Posterior cingulate gyrus (tissue), 11 donors: ENCODE measurements at regions not wholly inside any gene's neighbourhood (a gene's known extent, or its start where the extent isn't known, plus 50 kb on each side); places are given as distances from the start of the nearest gene placed in this dataset.
A peak's percentile ranks its signal among the peaks of the same experiment; 100 is the strongest.
"Not testable (repeated sequence)": the region's sequence is repeated elsewhere in the genome, so short reads cannot be mapped to it uniquely, and the experiment has no call there.

Source experiments
- DNase-seq, 10 donors: peaks; one replicate each; pipeline versions ENCODE4 v3.0.0 to v3.0.0-alpha.2; 2020 to 2021; ENCODE audit warnings: mixed read lengths in 3 of 10
- intact Hi-C: fragments of 100-400 bp; cut with DNase I; formaldehyde crosslinking; loops from one replicate; pipeline ENCODE4 v1.15.1; 2023

DNA sequence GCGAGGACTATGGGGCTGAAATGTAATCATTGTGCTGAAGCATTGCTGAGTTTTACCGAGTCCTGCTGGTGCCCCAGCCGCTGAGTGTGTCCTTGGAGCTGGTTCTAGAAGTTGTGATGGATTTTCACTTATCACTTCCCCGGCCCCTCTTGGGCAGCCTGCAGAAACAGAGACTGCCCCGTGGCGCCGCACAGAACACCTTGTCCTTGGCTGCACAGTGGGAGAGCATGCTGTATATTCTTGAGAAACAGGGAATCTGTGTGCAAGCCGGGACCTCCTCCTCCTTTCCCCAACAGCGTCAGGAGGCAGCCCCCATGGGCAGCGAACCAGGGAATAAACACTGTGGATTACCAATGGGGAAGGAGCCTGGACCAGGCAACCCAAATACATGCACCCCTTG is 90.6 kb upstream of the RUFY1 start:
- intact Hi-C loops = no loop called here
- DNase-seq = no peak

DNA sequence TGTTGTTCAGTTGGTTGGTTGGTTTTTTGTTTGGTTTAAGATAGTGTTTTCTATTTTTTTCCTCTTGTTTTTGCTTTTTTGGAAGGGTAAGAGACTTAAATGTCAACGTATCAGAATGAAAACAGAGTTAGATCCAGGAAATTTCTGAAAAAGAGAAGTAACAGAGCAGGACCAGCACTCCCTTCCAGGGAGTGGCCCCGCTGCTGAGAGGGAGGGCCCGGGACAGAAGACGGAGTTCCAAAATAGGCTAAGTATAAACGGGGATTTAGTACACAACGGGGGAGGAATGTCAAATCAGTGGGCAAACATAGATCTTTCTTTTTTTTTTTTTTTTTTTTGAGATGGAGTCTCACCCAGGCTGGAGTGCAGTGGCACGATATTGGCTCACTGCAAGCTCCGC is 92.7 kb upstream of the RUFY1 start:
- no peak for DNase-seq
- intact Hi-C loops = no loop called here

DNA sequence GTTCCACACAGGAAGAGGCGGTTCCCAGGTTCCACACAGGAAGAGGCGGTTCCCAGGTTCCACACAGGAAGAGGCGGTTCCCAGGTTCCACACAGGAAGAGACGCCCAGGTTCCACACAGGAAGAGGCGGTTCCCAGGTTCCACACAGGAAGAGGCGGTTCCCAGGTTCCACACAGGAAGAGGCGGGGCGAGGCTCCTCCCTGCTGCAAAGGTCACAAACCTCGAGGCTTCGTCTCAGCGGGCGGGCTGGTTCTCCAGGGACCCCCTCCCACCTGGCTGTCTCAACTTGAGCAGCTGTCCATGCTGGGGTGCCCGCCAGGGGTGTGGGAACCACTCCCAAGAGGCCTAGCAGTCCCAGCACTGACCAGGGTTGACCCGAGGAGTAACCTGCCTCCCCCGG is 94.3 kb upstream of the RUFY1 start:
- intact Hi-C loops, DNase-seq: not testable (repeated sequence)

DNA sequence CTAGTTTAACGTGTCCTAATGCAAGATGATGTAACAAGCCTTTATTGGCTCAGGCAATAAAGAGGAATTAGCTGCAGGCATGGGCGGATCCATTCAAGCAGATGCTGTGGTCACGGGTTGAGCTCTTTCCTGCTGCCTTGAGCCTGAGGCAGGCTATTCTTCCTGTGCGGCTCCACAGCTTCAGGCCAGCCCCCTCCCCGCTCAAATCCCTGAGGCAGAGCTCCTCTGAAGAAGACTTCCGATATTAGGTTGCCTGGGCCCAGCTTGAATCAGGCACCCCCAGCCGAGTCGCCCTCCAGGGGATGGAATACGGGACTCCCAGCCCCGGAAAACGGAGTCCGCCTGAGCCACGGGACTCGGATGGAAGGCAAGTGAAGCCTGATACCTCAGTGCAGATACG is 95.0 kb upstream of the RUFY1 start:
- intact Hi-C loops = no loop called here
- DNase-seq = no peak

DNA sequence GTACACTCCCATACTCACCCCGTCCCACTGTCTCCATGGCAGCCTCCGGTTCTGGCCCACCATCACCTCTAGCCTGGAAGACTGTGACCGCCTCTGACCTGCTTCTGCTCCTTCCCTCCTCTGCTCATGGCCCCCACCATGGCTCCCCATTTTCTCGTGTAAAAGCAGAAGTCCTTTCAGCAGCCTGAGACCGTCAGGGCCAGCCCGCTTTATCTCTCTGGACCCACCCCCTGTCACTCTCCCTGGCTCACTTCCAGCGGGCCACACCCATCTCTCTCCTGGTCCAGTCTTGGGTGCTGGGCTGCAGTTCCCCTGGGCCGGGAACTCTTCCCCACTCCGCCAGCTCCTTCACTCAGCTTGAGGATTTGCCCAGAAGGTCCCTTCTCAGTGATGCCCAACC is 96.0 kb upstream of the RUFY1 start:
- DNase-seq = no peak
- intact Hi-C loops = no loop called here

DNA sequence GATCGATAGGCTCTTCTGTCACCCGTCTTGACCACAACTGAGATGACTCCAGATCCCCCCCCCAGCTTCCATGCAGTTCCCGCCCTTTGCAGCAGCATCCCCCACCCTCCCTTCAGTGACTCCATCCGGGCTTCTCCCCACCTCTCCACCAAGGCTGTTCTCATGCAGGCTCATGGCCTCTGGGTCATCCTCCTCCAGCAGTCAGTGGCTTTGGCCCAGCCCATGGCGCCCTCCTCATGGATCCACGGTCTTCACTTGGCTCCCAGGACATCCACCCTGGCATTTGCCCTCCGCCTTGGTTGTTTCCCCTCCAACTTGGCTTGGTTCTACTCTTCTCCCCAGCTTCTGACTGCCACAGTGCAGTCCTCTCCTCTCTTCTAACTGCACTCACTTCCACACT is 96.7 kb upstream of the RUFY1 start:
- DNase-seq = no peak
- intact Hi-C loops = no loop called here

DNA sequence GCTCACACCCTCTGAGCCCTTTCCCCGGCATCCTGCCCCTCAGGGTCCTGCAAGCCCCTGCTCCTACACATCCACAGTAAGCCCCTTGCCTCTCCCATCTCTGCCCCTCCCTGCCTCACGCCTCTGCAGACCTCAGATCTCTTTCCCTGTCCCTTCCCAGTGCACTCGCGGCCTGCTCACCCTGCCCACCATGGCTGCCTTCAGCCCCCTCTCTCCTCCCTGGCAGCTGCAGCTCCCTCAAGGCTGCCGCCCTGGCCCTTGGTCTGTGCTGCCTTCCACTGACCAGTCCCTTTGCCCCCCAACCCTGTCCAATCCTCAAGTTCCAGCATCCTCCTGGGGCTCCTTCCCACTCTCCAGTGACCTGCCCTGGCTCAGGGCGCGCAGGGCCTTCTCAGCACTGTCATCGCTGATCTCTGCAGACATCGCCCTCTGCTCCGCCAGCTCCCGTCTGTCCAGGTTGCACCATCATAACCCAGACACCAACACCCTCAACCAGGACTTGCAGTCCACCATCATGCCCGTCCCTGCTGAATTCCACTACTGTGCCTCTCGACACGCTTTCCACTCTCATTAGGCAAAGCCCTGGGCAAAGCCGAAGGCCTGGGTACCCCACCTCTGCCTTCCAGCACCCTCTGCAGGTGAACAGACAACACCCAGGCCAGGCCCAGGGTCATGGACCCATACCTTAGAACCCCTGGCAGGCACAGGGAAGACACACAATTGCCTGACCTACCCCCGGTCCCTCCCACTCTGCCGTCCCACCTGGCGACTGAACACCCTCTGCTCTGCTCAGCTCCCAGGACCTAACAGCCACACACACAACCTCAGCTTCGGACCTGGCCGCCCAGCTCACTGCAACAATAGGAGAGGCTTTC is 97.8 kb upstream of the RUFY1 start:
- DNase-seq = peak in 1 of 10 donors; percentile 48
- intact Hi-C loops = no loop called here

DNA sequence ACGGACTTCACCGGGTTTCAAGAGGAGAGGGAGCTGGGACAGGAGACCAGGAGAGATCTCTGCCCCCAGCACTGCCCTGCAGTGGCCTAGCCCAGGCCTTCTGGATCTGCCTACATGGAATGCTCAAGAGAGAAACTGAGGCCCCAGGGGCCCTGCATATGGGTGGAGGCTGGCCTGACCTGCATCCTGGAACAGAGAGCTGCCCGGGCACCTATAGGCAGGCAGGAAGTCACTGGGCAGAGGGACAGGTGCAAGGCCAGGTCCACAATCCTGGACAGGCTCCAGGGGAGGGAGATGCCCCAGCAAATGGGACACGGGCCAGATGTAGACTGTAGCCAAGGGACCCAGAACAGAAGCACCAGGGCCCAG is 98.5 kb upstream of the RUFY1 start:
- intact Hi-C loops = no loop called here
- DNase-seq = peak in 1 of 10 donors; percentile 64

DNA sequence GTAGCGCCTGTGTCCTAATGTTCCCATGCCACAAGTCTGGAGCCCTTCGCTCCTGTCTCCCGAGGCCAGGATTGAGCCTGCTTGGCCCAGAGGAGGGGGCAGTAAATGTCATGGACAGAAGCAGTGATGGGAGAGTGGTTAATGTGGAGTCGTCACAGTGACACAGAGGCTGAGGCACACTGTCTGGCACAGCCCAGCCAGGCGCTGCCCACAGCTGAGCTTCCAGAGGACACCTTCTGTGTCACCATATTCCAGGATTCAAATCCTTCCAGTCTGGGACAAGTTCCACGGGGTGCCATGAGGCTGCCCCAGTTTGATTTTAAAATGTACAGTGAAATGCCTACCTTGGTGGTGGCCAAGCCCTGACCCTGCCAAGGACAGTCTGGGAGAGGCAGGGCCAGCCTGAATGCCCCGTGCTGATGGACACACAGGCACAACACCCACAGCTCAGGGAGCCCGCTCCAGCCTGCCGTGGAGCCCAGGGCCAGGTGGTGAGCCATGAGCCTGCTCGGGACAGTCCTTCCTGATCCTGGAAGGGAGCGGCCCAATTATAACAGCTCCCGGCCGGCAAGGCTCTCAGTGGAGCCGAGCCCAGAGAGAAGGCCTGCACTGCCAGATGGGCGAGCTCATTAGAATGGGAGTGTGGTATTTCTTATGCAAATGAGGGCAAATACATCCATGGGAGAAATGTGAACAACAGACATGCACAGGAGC is 99.1 kb upstream of the RUFY1 start:
- intact Hi-C loops = no loop called here
- peak in 7 of 10 donors; percentile 26 to 94 (median 60) for DNase-seq

DNA sequence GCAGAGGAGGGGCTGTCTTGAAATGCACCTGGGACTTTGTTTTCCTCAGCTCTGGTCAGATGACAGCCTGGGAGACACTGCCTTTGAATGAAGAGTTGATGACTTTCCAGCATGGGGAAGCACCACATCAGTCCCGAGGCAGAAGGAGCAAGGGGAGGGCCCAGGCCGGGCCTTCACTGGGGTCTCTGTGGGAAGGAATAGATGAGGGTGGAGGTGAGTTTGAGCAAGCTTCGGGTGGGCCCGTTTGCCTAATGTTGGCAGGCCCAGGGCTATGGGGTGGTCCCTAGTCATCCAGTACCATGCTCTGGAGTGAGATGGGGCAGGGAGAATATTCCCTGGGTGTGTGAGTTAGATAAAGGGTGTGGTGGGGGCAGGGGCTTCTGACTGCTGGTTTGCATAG is 100.4 kb upstream of the RUFY1 start:
- DNase-seq = peak in 1 of 10 donors; percentile 51
- intact Hi-C loops = not testable (repeated sequence)

DNA sequence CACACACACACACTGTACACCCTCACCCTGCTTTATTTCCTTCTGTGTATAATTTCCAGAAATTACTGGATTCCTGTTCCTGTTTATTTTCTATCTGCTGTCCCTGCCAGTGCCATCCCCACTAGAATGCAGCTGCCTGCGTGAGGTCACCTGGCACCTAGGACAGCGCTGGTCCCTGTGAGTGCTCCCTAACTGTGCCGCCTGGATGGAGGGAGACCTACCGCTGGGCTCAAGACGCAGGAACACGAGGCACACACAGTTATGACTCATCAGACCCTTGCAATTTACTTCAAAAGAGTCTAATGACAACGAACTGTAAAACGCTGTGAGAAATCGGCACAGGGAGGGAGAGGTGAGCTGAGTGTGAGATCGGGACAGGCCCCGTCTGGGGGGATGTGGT is 102.1 kb upstream of the RUFY1 start:
- intact Hi-C loops, DNase-seq: not testable (repeated sequence)

DNA sequence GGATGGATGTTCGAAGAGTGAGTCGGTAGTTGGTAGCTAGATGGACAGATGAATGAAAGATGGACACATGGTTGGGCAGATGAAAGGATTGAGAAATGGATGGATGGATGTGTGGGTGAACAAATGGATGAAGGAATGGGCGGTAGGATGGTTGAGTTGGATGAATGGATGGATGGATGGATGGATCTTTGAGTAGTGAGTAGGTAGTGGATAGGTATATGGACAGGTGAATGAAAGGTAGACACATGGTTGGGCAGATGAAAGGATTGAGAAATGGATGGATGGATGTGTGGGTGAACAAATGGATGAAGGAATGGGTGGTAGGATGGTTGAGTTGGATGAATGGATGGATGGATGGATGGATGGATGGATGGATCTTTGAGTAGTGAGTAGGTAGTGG is 97.0 kb upstream of the ADAMTS2 start:
- DNase-seq, intact Hi-C loops: not testable (repeated sequence)

DNA sequence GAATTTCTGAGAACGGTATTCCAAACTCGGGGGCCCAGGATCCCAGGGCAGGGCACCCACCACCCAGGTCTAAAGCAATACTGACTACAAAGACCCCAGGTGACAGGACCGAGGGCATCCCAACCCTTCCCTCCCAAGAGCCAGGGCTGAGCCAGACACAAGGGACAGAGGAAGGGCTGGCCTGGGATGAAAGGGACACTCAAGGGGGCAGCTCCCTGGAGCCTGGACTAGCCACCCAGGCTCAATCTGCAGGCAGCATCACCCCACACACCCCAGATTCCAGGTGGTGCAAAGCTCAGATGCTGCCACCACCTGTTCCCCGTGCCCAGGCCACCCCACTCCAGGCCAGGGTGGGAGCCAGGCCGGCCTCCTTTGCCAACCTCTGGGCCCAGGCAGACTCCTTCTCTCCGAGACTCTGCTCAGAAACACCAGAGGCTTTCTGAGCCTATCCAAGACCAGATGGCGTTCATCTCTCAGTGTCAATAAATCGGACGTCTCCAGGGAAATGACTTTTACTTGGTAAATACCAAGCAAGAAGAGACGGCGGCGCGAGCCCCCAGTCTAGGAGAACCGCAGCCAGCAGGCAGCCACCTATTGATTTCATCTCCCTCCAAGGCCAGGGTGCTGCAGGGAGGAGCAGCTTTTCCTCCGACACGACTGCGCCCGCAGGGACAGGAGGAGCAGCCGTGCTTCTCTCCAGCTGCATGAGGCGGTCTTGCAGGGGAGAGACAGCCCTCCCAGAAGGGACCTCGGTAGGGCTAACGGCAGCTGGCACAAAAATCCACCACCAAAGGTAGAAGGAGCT is 94.1 kb upstream of the ADAMTS2 start:
- intact Hi-C loops = no loop called here
- peak in 2 of 10 donors; percentile 40 to 71 for DNase-seq

DNA sequence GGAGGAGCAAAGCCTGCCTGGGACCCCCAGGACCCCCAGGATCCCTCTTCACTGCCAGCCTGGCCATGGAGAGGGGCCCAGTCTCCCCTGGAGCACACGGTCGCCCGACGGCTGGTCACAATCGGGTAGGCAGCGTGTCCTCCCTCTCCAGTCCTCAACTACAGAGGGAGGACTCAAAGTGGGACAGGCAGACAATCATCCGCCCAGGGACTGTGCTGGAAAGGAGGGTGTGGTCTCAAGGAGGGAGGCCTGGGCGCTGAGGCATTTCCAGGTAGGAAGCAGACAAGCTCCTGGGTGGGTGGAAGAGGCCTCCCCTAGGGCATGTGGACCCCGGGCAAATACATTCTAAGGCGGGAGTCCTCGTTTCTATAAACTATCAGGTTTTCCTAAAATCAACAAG is 93.2 kb upstream of the ADAMTS2 start:
- intact Hi-C loops = no loop called here
- peak in 2 of 10 donors; percentile 49 to 68 for DNase-seq

DNA sequence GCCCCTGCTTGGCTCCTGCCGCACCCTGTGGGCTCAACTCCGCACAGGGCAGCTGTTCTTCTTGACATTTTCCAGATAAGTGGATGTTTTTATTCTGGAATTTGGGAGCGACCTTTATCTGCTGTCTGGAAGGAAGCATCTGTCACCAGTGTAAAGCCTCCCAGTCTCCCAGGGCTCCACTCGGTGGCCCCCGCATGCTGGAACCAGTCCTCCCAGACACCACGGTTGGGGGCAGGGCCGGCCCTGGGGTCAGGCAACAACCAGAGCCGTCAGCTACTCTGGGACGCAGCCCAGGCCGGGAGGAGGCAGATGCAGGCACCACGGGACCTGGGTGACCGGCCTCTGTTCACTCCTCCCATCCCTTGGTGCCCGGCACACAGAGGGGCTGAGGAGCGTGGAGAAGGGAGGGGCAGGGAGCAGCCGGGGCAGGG is 92.8 kb upstream of the ADAMTS2 start:
- intact Hi-C loops = no loop called here
- peak in 2 of 10 donors; percentile 70 to 79 for DNase-seq

DNA sequence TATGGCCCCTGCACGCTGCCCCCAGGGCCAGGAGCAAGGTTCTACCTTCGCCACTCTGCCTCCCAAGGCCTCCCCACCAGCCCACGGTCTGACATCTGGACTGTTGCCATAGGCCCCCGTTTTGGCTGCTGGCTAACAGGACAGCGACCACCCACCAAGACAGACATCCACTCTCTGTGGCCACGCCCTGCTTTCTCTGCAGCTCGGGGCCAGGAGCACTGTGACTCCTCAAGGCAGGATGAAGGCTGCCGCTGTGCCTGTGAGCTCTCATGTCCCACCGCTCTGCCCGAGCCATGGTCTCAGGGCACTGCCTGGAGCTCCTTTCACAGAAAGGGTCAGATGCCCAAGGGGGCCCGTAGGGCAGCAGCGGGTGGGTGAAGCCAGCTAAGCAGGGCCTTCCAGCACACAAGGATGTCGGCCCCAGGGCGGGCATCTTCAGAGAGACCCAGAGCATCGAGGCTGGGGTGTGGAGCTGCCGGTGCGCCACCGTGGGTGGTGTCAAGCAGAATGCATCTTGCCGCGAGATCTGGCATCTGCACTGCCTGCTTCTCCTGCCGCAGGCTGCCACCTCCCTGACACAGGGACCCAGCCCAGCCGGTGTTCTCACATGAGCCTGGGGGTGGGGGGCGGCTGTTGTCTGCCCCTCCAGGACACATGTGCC is 92.2 kb upstream of the ADAMTS2 start:
- peak in 2 of 10 donors; percentile 80 to 81 for DNase-seq
- intact Hi-C loops = no loop called here

DNA sequence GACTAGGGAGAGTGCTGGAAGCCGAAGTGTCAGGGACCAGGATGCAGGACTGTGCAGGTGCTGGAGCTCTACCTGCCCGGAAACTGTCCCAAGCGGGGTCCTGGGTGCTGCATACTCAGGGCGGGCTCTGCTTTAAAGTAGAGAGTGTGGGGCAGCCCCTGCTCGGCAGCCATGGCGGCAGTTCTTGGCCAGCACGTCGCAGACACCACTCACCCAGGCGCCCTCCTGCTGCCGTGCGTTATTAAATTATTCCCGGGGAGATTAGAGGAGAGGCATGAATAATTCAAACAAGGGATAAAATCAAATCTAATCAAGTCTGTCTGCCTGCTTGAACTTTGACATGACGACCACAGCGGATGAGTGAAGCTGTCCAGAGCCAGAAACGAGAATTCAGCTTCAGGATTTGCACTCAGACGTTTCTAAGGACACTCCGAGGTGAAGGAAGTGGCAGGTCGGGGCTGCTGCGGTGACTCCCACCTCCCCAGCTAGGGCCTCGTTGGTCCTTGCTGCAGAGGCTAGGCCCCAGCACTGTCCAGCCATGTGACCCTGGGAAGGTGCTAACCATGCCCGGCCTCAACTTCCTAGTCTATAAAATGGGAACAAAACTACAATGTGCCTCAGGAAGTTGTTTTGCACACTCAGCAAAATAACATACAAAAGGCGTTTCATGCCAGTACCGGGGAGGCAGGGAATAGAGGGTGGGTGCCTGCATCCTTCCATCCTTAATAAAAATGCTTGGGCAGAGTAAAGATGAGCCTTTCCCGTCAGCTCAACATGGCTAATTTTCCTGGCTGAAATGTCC is 91.3 kb upstream of the ADAMTS2 start:
- peak in 2 of 10 donors; percentile 62 to 64 for DNase-seq
- intact Hi-C loops = no loop called here

DNA sequence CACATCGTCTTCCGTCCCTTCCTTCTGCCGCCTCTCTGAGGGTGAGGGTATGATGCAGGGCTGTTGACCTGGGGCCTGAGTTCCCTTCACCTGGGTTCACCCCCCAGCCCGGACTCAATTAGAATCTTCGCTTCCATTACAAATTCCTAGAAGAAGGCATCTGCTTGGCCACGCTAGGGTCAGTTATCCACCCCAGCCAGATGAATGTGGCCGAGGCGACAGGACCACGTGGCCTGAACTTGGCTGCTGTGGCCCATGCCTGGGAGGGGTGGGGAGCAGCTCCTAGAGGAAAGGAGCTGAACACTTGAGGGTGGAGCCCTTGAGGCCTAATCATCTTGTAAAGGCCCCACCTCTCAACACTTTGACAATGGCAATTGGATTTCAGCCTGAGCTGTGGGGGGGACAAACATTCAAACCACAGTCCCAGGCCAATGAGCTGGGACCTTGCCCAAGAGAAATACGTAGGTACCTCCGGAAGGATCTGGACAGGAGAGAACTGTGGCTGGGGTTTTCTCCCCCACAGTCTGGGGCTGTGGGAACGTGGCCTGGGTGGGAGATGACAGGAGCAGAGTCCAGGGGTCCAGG is 90.6 kb upstream of the ADAMTS2 start:
- peak in 2 of 10 donors; percentile 35 to 61 for DNase-seq
- intact Hi-C loops = no loop called here

DNA sequence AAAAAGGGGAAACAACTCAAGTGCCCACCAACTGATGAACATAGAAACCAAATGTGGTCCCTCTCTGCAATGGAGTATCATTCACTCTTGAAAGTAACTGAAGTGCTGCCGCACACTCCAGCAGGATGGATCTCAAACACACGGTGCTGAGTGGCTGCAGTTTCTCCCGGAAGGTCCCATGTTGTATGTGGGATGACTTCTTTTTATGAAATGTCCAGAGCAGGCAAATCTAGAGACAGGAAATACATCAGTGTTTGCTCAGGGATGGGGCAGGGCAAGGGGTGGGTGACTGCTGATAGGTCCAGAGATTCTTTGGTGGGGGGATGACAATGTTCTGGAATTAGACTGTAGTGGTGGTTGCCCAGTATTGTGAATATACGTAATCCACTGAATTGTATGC is 89.9 kb upstream of the ADAMTS2 start:
- intact Hi-C loops = no loop called here
- peak in 1 of 10 donors; percentile 22 for DNase-seq
